ENCODE measurements at regions not wholly inside any gene's neighbourhood (a gene's known extent, or its start where the extent isn't known, plus 50 kb on each side); places are given as distances from the start of the nearest gene placed in this dataset.
"Not testable (repeated sequence)": the region's sequence is repeated elsewhere in the genome, so short reads cannot be mapped to it uniquely, and the experiment has no call there.

- no peak for TF ChIP-seq POU2F2 (IDR thresholded peaks at IDR 0.05; ENCODE audit: low read depth, low read length)
- TF ChIP-seq POLR2A (IDR thresholded peaks at IDR 0.05; ENCODE audit: low read depth, low read length): no peak
- TF ChIP-seq PAX5 (IDR thresholded peaks at IDR 0.05; ENCODE audit: insufficient read depth, low read length, severe bottlenecking): no peak
- TF ChIP-seq TAF1 (IDR thresholded peaks at IDR 0.05; ENCODE audit: low read depth, low read length): no peak
- no peak for TF ChIP-seq POLR2AphosphoS5 (IDR thresholded peaks at IDR 0.05; ENCODE audit: low read depth, low read length)
- TF ChIP-seq SPI1 (IDR thresholded peaks at IDR 0.05; ENCODE audit: low read depth, low read length): no peak
- FAIRE-seq (no peak), DNase-seq (ENCODE audit: insufficient read length, low spot score) (no peak)
These were observed 348.8 kb downstream of the METTL4 start for GRCh38 chr18:2222270-2223185.

GRCh38 chr18:2223449-2223848 is 347.9 kb downstream of the METTL4 start:
- DNase-seq (ENCODE audit: insufficient read length, low spot score) (no peak), FAIRE-seq (no peak)
- TF ChIP-seq PAX5 (IDR thresholded peaks at IDR 0.05; ENCODE audit: insufficient read depth, low read length, severe bottlenecking) (no peak), TAF1 (IDR thresholded peaks at IDR 0.05; ENCODE audit: low read depth, low read length) (no peak), POU2F2 (IDR thresholded peaks at IDR 0.05; ENCODE audit: low read depth, low read length) (no peak), POLR2A (IDR thresholded peaks at IDR 0.05; ENCODE audit: low read depth, low read length) (no peak), POLR2AphosphoS5 (IDR thresholded peaks at IDR 0.05; ENCODE audit: low read depth, low read length) (no peak), SPI1 (IDR thresholded peaks at IDR 0.05; ENCODE audit: low read depth, low read length) (no peak)

- no peak for DNase-seq (ENCODE audit: insufficient read length, low spot score)
- FAIRE-seq: no peak
- no peak for TF ChIP-seq POLR2A (IDR thresholded peaks at IDR 0.05; ENCODE audit: low read depth, low read length)
These were observed 347.5 kb downstream of the METTL4 start for GRCh38 chr18:2223849-2224248.

- no peak for FAIRE-seq
- TF ChIP-seq TAF1 (IDR thresholded peaks at IDR 0.05; ENCODE audit: low read depth, low read length) (no peak), SPI1 (IDR thresholded peaks at IDR 0.05; ENCODE audit: low read depth, low read length) (no peak), POLR2A (IDR thresholded peaks at IDR 0.05; ENCODE audit: low read depth, low read length) (no peak), POU2F2 (IDR thresholded peaks at IDR 0.05; ENCODE audit: low read depth, low read length) (no peak), PAX5 (IDR thresholded peaks at IDR 0.05; ENCODE audit: insufficient read depth, low read length, severe bottlenecking) (no peak), POLR2AphosphoS5 (IDR thresholded peaks at IDR 0.05; ENCODE audit: low read depth, low read length) (no peak)
These were observed 335.1 kb downstream of the METTL4 start for GRCh38 chr18:2236232-2236631.

GRCh38 chr18:2237706-2238105 is 333.6 kb downstream of the METTL4 start:
- TF ChIP-seq POLR2A (IDR thresholded peaks at IDR 0.05; ENCODE audit: low read depth, low read length) (no peak), POU2F2 (IDR thresholded peaks at IDR 0.05; ENCODE audit: low read depth, low read length) (no peak), PAX5 (IDR thresholded peaks at IDR 0.05; ENCODE audit: insufficient read depth, low read length, severe bottlenecking) (no peak), SPI1 (IDR thresholded peaks at IDR 0.05; ENCODE audit: low read depth, low read length) (no peak), POLR2AphosphoS5 (IDR thresholded peaks at IDR 0.05; ENCODE audit: low read depth, low read length) (no peak)
- DNase-seq (ENCODE audit: insufficient read length, low spot score): no peak
- FAIRE-seq: no peak

More at GRCh38 chr18:2236232-2236631, 335.1 kb downstream of the METTL4 start:
- DNase-seq (ENCODE audit: insufficient read length, low spot score): no peak

- FAIRE-seq (no peak), DNase-seq (ENCODE audit: insufficient read length, low spot score) (no peak)
- TF ChIP-seq SPI1 (IDR thresholded peaks at IDR 0.05; ENCODE audit: low read depth, low read length): no peak
- TF ChIP-seq PAX5 (IDR thresholded peaks at IDR 0.05; ENCODE audit: insufficient read depth, low read length, severe bottlenecking): no peak
These were observed 331.0 kb downstream of the METTL4 start for GRCh38 chr18:2240311-2240705.

- no peak for FAIRE-seq
These were observed 326.7 kb downstream of the METTL4 start for GRCh38 chr18:2244641-2245040.

GRCh38 chr18:2247101-2247500 is 324.2 kb downstream of the METTL4 start:
- DNase-seq (ENCODE audit: insufficient read length, low spot score); FAIRE-seq: not testable (repeated sequence)

More at GRCh38 chr18:2244641-2245040, 326.7 kb downstream of the METTL4 start:
- no peak for TF ChIP-seq PAX5 (IDR thresholded peaks at IDR 0.05; ENCODE audit: insufficient read depth, low read length, severe bottlenecking)
- no peak for TF ChIP-seq POLR2AphosphoS5 (IDR thresholded peaks at IDR 0.05; ENCODE audit: low read depth, low read length)
- no peak for TF ChIP-seq POLR2A (IDR thresholded peaks at IDR 0.05; ENCODE audit: low read depth, low read length)
- no peak for TF ChIP-seq TAF1 (IDR thresholded peaks at IDR 0.05; ENCODE audit: low read depth, low read length)
- TF ChIP-seq POU2F2 (IDR thresholded peaks at IDR 0.05; ENCODE audit: low read depth, low read length): no peak
- TF ChIP-seq SPI1 (IDR thresholded peaks at IDR 0.05; ENCODE audit: low read depth, low read length): no peak
- DNase-seq (ENCODE audit: insufficient read length, low spot score): no peak

- FAIRE-seq: no peak
- TF ChIP-seq POLR2A (IDR thresholded peaks at IDR 0.05; ENCODE audit: low read depth, low read length): no peak
- TF ChIP-seq PAX5 (IDR thresholded peaks at IDR 0.05; ENCODE audit: insufficient read depth, low read length, severe bottlenecking): no peak
- TF ChIP-seq SPI1 (IDR thresholded peaks at IDR 0.05; ENCODE audit: low read depth, low read length): no peak
- TF ChIP-seq TAF1 (IDR thresholded peaks at IDR 0.05; ENCODE audit: low read depth, low read length): no peak
- TF ChIP-seq POLR2AphosphoS5 (IDR thresholded peaks at IDR 0.05; ENCODE audit: low read depth, low read length): no peak
- no peak for TF ChIP-seq POU2F2 (IDR thresholded peaks at IDR 0.05; ENCODE audit: low read depth, low read length)
- no peak for DNase-seq (ENCODE audit: insufficient read length, low spot score)
These were observed 316.3 kb downstream of the METTL4 start for GRCh38 chr18:2254977-2255376.

- TF ChIP-seq POLR2AphosphoS5 (IDR thresholded peaks at IDR 0.05; ENCODE audit: low read depth, low read length) (no peak), POLR2A (IDR thresholded peaks at IDR 0.05; ENCODE audit: low read depth, low read length) (no peak), PAX5 (IDR thresholded peaks at IDR 0.05; ENCODE audit: insufficient read depth, low read length, severe bottlenecking) (no peak), TAF1 (IDR thresholded peaks at IDR 0.05; ENCODE audit: low read depth, low read length) (no peak), POU2F2 (IDR thresholded peaks at IDR 0.05; ENCODE audit: low read depth, low read length) (no peak)
- FAIRE-seq: no peak
- DNase-seq (ENCODE audit: insufficient read length, low spot score): no peak
These were observed 314.7 kb downstream of the METTL4 start for GRCh38 chr18:2256577-2256976.

Data from GM12891 (cell line).